ENCODE measurements at regions not wholly inside any gene's neighbourhood (a gene's known extent, or its start where the extent isn't known, plus 50 kb on each side); places are given as distances from the start of the nearest gene placed in this dataset.

DNA sequence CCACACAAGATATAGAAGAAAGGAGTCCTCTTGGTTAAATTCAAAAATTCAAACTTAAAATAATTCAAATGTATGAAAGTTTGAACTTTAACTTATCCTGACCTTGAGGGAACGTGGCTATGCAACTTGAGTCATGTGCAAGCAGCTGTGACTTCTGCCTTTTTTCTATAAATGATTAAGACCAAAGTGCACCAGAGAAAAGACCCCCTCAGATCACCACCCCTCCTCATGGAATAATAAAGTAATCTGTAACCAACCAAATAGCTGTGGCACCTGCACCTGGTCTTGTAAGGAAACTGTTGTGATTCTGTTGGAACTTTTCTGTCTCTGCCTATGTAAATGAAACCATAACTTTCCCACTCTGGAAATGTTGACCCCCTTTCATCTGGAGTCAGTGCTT, 141.1 kb upstream of the GGTLC1 start:
- Histone ChIP-seq H3K36me3 (no peaks in the 10 kb centered on the region), H3K9me3 (no peaks in the 10 kb centered on the region), H3K4me3 (no peak overlapping the region), H3K27me3 (replicated peaks; ENCODE audit: insufficient read depth) (no peaks in the 10 kb centered on the region), H3K27ac (no peak overlapping the region), H3K4me1 (ENCODE audit: control insufficient read depth in 1 of 2, low read depth in 2 of 2) (no peaks in the 10 kb centered on the region)
- ATAC-seq (ENCODE audit: insufficient number of reproducible peaks, low FRiP score, low read depth), result no peak
- TF ChIP-seq, protein P1, sequence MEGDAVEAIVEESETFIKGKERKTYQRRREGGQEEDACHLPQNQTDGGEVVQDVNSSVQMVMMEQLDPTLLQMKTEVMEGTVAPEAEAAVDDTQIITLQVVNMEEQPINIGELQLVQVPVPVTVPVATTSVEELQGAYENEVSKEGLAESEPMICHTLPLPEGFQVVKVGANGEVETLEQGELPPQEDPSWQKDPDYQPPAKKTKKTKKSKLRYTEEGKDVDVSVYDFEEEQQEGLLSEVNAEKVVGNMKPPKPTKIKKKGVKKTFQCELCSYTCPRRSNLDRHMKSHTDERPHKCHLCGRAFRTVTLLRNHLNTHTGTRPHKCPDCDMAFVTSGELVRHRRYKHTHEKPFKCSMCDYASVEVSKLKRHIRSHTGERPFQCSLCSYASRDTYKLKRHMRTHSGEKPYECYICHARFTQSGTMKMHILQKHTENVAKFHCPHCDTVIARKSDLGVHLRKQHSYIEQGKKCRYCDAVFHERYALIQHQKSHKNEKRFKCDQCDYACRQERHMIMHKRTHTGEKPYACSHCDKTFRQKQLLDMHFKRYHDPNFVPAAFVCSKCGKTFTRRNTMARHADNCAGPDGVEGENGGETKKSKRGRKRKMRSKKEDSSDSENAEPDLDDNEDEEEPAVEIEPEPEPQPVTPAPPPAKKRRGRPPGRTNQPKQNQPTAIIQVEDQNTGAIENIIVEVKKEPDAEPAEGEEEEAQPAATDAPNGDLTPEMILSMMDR (IDR thresholded peaks at IDR 0.05), result no peak
- no peak for DNase-seq (ENCODE audit: low spot score)

DNA sequence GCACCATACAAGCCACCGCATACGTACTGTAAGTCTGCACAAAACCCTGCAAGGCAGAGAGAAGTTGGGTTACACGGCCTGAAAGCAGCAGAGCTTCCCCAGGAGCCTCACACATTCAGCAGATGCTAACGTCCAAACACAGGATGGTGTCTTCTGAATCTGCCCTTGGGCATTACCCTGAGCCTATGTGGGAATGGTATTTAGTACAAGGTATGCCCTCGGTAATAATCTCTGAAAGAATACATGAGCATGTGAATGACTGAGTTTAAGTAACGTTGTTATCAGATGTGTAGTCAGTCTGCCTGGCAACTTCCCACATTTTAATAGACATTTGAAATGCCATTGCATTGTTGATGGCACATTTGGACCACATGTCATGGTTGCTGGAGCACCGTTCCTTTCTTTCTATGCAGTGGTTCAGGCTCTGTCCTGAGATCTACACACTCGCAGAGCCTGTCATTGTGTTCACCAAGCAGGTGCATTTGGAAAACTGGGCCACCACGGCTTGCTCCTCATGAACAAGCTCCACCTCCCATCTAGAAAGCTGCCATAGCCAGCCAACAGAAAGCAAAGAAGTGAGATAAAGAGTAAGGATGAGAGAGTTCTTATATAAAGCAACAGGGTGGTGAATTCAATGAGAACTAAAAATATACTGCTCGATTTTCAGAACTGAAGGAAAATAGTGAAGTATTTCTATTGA, 136.5 kb upstream of the GGTLC1 start:
- H3K27me3 ChIP-seq (replicated peaks; ENCODE audit: insufficient read depth), result no peaks in the 10 kb centered on the region
- no peak for DNase-seq (ENCODE audit: low spot score)
- ATAC-seq (ENCODE audit: insufficient number of reproducible peaks, low FRiP score, low read depth), result no peak
- H3K27ac ChIP-seq, result no peak overlapping the region
- H3K4me3 ChIP-seq, result no peak overlapping the region
- no peaks in the 10 kb centered on the region for H3K36me3 ChIP-seq
- no peaks in the 10 kb centered on the region for H3K4me1 ChIP-seq (ENCODE audit: control insufficient read depth in 1 of 2, low read depth in 2 of 2)
- TF ChIP-seq, protein P1 (IDR thresholded peaks at IDR 0.05), result no peak
- H3K9me3 ChIP-seq, result no peaks in the 10 kb centered on the region

GRCh38 chr20:24124003-24124402, 135.4 kb upstream of the GGTLC1 start:
- ATAC-seq (ENCODE audit: insufficient number of reproducible peaks, low FRiP score, low read depth) (no peak), DNase-seq (ENCODE audit: low spot score) (no peak)

GRCh38 chr20:24118441-24119175, 130.0 kb upstream of the GGTLC1 start:
- TF ChIP-seq, protein P1 (IDR thresholded peaks at IDR 0.05), result no peak
- H3K36me3 ChIP-seq, result no peaks in the 10 kb centered on the region
- no peak overlapping the region for H3K4me3 ChIP-seq
- ATAC-seq (ENCODE audit: insufficient number of reproducible peaks, low FRiP score, low read depth), result no peak
- H3K4me1 ChIP-seq (ENCODE audit: control insufficient read depth in 1 of 2, low read depth in 2 of 2), result peaks cover 0 to 5% of the 10 kb centered on the region in 2 donors
- no peak overlapping the region for H3K27ac ChIP-seq
- DNase-seq (ENCODE audit: low spot score), result no peak
- no peaks in the 10 kb centered on the region for H3K27me3 ChIP-seq (replicated peaks; ENCODE audit: insufficient read depth)
- no peaks in the 10 kb centered on the region for H3K9me3 ChIP-seq

More at GRCh38 chr20:24124003-24124402, 135.4 kb upstream of the GGTLC1 start:
- no peaks in the 10 kb centered on the region for H3K36me3 ChIP-seq
- no peak overlapping the region for H3K4me3 ChIP-seq
- H3K4me1 ChIP-seq (ENCODE audit: control insufficient read depth in 1 of 2, low read depth in 2 of 2), result peaks cover 0 to 1% of the 10 kb centered on the region in 2 donors
- H3K9me3 ChIP-seq, result no peaks in the 10 kb centered on the region
- no peaks in the 10 kb centered on the region for H3K27me3 ChIP-seq (replicated peaks; ENCODE audit: insufficient read depth)
- TF ChIP-seq, protein P1 (IDR thresholded peaks at IDR 0.05), result no peak
- H3K27ac ChIP-seq, result no peak overlapping the region

DNA sequence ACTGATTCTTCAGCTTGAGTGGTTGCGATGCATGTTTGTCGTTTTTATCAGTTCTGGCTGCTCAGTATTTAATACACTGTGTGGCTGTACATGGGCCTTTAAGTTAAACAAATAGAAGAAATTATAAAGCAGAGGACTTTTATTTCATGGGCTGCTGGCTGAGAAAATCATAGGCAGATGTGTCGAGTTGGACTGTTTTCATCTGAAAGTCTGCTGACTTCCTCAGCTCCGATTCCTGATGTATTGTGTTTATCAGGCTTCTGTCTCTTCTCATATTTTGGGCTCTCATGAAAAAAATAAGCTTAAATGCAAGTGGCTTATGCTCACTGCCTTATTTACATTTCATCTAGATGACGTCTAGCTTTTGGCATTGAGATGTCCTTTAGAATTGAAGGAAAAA, 129.5 kb upstream of the GGTLC1 start:
- no peak overlapping the region for H3K27ac ChIP-seq

More for the DNA sequence above, 129.5 kb upstream of the GGTLC1 start:
- TF ChIP-seq, protein P1 (IDR thresholded peaks at IDR 0.05), result no peak
- ATAC-seq (ENCODE audit: insufficient number of reproducible peaks, low FRiP score, low read depth), result no peak
- H3K4me1 ChIP-seq (ENCODE audit: control insufficient read depth in 1 of 2, low read depth in 2 of 2), result peaks cover 0 to 5% of the 10 kb centered on the region in 2 donors
- no peak for DNase-seq (ENCODE audit: low spot score)
- no peak overlapping the region for H3K4me3 ChIP-seq
- H3K9me3 ChIP-seq, result no peaks in the 10 kb centered on the region
- H3K36me3 ChIP-seq, result no peaks in the 10 kb centered on the region
- no peaks in the 10 kb centered on the region for H3K27me3 ChIP-seq (replicated peaks; ENCODE audit: insufficient read depth)
